Adrenal gland (tissue), 5 donors: ENCODE measurements at regions not wholly inside any gene's neighbourhood (a gene's known extent, or its start where the extent isn't known, plus 50 kb on each side); places are given as distances from the start of the nearest gene placed in this dataset.

Experiments
- POLR2A ChIP-seq, 2 donors: fragments of 450-650 bp; IDR thresholded peaks; one replicate each; pipeline ENCODE4 v1.6.1; 2017; ENCODE audit warnings: antibody characterized with exemption in 2 of 2, mild to moderate bottlenecking in 2 of 2, moderate library complexity in 1 of 2
- TF ChIP-seq, protein P1 (sequence below), 6 experiments: fragments of 450-650 bp in 4 of 6; fragments of 200-600 bp in 2 of 6; sonication (generic) in 1 of 6; IDR thresholded peaks; 1 replicate in 5 of 6; 2 replicates in 1 of 6; pipeline versions ENCODE4 v1.5.1 to v1.8.0; 2016 to 2021; ENCODE audit warnings: antibody characterized with exemption in 6 of 6, mild to moderate bottlenecking in 2 of 6, moderate library complexity in 1 of 6
- donor health status: DM: no; HTN: no; CAD: no.

- TF ChIP-seq, protein P1, sequence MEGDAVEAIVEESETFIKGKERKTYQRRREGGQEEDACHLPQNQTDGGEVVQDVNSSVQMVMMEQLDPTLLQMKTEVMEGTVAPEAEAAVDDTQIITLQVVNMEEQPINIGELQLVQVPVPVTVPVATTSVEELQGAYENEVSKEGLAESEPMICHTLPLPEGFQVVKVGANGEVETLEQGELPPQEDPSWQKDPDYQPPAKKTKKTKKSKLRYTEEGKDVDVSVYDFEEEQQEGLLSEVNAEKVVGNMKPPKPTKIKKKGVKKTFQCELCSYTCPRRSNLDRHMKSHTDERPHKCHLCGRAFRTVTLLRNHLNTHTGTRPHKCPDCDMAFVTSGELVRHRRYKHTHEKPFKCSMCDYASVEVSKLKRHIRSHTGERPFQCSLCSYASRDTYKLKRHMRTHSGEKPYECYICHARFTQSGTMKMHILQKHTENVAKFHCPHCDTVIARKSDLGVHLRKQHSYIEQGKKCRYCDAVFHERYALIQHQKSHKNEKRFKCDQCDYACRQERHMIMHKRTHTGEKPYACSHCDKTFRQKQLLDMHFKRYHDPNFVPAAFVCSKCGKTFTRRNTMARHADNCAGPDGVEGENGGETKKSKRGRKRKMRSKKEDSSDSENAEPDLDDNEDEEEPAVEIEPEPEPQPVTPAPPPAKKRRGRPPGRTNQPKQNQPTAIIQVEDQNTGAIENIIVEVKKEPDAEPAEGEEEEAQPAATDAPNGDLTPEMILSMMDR (IDR thresholded peaks at IDR 0.05) = no peak
- TF ChIP-seq POLR2A (IDR thresholded peaks at IDR 0.05) = no peak
These were observed 184.9 kb downstream of the SEC14L1 start for GRCh38 chr17:77325577-77326075.
